GM03348 (cell line): ENCODE measurements at regions not wholly inside any gene's neighbourhood (a gene's known extent, or its start where the extent isn't known, plus 50 kb on each side); places are given as distances from the start of the nearest gene placed in this dataset.

Experiments
- DNase-seq: peaks from one replicate; pipeline ENCODE4 v3.0.0; 2012; ENCODE audit warnings: low spot score

DNA sequence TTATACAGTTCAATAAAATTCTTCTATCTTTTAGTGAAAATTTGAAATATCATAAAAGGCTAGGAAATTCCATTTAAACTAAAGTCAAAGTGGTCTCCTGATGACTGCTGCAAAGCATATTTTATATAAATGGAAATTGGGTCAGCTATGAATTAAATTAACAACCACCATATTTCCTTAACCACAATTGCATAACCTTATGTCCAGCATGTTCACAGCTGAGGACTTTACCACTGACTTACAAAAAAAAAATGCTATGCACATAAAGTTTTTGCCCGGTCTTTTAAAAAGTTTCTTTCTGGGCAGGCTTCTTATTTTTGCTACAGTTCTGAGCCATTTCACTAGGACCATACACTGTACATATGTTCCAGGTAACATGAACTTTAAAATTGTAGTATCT, 208.6 kb upstream of the RGMB start:
- peak; percentile 11 for DNase-seq

DNA sequence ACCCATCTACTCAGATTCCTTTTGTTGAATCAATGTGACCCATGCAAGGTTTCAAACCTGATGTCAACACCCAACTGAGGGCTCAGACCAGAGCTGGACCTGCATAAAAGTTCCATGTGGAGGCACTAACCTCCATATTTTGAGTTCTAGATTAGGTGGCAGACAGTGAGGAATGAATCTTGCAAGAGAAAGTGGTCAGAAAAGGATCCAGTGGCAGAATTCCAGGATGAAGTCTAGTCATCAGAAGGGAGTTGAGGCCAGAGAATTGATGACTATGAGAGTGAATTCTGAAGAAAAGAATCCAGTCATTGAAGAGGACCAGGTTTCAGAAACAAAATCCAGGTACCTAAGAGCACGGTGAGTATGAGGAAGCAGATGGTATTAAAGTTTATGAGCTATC, 205.1 kb upstream of the RGMB start:
- DNase-seq, result peak; percentile 11

DNA sequence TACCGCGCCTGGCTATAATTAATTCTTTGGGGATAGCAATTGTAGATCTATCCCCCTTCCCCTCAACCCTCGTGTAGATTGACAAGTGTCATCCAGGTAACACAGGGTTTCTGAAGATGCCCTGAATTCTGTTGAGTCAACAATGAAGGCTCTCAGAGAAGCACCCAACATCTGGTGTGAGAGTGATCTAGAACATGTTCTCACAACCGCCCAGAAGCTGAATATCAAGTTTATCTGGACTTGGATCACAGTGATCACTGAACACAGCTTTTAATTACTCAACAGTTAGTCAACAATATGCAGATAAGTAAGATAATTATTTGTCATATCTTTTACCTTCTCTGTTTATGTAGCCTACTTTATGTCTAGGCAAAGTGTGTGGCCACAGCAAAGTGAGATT, 204.2 kb upstream of the RGMB start:
- no peak for DNase-seq

DNA sequence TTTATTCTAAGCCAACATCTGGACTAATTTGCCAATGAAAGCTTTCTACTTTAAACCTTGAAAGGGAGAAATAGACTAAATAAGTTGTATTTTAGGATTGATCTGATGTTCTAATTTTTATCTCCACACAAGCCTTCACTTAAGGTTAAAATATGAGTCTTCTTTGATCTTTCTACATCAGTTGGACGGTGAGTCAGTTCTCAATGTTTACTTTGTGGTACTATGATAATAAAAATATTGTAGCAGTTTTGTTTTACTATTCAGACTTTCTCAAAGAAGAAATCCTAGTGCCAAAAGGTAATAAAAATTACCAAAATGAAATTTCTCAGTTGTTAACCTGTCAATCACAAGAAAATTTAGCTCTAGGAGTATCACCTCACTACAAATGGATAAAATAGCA, 203.5 kb upstream of the RGMB start:
- DNase-seq, result peak; percentile 11

DNA sequence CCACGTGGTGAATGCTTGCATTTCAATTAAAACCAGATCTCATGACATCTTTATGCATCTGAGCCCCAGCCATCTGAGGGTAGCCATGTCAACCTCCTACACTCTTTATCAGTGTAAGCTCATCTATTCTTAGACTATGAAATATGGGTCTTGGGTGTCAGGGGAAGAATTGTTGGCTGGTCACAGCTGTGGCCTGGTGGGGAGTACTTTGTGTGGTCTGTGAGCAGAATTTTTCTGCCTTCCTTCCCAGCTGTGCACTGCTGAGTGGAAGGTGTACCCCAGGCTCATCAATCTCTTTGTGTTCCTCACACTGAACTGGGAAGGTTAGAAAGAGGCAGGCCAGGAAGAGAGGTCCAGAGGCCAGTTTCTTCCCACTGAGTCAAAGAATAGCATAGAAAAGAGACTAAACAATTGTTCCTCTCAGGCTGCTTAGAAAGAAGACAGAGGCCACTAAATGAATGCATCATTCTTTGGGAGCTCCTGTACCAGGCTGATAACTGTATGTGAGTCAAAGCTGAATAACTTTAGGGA, 202.7 kb upstream of the RGMB start:
- peak; percentile 10 for DNase-seq

DNA sequence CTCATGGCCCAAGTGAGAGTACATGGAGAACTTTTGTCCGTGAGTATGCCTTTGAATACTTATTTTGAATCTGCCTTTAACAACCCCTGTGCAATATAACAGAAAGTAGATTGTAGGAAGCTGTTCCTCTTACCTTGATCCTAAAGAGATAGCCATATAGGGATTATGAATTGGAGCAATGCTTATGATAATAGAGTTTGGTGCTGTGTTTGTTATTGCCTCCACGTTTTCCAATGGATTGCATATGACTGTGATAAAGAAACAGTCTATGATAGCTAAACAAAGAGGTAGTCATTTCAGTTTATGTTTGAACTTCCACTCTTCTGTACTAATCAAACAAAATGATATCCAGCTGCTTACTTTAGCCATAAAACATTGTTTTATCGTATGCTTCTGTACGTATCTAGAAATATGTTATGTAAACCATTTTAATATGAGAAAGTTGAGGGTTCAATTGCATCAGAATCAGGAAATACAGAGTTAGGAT, 199.6 kb upstream of the RGMB start:
- no peak for DNase-seq

DNA sequence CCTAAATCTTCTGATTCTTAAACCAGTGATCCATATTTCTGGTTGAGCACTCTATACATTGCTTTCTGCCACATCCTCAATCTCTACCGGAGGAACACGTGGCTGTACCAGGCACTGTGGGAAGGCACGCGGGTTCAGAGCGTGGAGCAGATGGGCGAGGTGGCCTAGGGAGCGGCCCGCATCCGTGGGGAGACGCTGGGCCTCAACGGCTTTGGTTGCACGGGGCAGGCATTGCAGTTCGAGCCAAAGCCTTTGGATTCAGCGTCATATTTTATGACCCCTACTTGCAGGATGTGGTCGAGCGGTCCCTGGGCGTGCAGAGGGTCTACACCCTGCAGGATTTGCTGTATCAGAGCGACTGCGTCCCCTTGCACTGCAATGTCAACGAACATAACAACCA, 197.2 kb upstream of the RGMB start:
- no peak for DNase-seq

DNA sequence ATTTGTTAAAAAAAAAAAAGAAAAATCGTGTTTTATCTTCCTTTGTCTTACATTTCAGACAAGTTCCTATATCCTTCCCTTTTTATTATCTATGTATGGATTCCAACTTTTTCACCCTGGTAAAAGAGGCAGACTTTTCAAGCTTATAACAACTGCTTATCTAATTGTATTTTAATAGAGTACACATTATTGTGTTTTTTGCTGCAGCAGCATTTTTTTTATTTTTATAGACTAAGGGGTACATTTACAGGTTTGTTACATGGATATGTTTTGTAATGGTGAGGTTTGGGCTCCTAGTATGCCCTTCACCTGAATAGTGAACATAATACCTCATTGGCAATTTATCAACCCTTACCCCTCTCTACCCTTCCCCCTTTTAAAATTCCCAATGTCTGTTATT, 195.0 kb upstream of the RGMB start:
- no peak for DNase-seq

DNA sequence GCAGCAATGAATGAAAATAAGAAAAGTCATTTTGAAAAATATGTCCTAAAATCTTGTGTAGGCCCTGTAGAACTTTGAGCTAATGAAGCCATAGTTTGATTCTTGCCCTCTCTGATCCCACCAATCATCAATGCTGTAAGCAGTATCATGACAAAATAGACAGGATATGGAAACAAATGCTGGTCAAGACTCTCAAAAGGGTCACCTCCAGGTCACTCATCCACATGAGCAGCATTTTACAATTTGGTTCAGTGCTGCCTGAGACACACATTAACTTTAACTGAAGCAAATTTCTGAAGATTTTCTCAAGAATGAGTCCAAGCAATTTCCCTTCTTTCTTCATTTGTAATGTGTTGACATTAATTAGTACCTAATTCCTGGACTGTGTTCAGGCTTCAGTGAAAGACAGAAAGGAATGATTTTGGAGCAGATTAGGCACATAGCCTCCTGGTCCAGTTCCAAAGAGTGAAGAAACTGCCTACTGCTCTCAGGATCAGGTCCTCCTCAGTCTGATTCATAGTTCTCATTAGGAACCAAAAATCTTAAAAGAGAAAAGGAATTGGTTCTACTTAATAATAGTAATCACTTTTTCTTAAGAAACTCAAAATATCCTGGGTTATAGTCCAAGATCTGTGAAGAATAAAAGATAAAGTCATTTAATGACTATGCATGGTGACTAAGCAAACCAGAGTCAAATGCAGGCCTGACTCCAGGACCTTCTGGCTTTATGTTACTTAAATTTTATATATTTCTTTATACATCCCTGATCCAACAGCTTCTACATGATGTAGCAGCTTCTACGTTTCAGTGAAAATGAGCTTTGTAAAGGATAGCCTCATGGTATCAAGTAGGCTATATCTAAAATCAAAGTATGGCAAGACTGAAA, 192.1 kb upstream of the RGMB start:
- peak; percentile 60 for DNase-seq

DNA sequence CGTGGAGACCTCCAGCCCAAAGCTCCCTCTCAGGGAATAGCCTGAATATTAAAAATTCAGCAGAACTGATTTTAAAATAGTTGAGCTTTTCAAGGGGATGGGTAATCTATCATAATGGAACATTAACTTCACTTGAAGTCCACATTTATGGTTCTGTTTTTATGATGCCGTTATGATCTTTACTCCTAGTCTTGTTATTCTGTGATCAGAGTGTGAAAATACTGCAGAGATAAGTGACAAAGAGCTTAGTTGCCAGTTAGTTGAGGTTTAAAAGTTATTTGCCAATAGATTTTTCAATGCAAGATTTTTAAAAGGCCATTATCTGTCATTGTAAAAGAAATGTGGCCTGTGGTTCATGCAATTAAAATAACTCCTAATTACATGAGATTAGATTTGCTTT, 189.9 kb upstream of the RGMB start:
- DNase-seq, result no peak

DNA sequence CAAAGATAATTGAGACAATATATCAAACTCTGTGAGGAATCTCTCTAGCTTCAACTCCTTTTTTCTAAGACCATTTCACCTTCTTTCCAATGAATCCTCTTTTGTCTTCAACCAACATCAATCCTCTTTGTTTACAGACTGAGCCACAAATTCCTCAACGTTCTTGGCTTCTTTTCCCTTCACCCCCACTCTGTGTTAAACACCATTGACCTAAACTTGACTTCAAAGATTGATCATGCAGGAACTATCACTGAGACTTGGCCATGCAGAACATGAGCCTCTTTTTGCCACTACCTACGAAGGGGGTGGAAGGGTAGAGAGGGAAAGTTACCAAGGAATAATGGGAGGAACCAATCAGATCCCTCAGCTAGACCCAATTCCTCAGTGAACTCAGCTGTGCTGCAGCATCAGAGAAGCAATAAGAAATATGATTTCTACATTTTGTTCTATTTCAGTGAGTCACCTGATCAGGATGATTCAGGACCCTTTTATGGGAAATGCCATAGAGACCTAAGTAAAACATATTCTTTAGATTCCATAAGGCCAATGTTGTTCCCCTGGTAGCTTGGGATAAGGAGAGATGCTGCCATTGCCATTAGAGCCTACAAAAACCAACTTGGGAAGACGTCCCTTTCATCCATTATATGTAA, 187.7 kb upstream of the RGMB start:
- no peak for DNase-seq

DNA sequence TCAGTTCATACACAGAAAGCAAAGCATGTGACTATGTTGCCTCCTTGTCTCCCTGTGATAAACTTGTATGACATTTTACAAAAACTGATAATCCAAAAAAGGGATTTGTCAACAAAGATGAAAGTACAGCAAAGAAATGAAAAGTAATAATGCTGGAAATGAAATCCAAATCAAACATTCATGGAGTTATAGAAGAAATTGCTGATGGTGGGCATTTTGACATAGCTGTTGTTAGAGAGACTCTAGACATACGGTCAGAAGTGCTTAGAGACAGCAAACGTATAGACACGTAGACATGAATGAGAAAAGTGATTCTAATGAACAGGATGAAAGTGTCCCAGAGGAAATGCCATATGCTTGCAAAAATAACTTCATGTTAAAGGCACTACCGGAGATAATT, 186.9 kb upstream of the RGMB start:
- no peak for DNase-seq

DNA sequence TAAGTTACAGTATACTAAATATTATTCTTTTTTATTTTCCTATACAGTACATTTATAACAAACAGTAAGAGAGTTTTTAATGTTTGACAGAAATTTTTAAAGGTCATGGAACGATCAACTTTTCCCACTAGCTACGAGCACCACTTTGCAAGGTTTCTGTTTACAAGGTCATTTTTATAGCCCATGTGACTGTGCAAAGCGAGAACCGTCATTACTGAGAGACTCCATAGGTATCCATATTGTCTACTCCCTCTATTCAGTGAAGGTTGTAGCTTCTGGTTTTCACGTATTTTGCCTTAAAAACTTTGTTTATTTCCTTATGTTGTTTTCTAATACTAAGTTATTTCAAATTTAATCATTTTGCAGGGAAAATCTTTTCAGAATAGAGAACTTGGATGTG, 186.3 kb upstream of the RGMB start:
- DNase-seq, result no peak

DNA sequence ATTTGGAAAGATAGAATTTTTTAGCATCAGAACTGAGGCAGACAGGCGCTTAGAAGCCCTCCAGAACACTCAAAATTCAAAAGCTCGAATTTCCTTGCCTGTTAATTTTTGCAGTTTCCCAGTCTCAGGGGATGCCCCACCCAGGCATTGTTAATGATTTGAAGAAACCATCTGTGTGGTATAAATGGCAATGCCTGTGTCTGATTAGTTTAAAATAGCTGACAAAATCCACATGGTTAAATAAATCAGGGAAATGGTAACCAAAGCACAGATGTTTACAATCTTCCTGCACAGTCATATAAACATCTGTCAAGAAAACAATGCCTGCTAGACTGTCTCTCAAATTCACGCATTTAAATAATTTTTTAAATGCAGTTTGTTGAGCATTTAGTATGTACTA, 185.2 kb upstream of the RGMB start:
- no peak for DNase-seq

DNA sequence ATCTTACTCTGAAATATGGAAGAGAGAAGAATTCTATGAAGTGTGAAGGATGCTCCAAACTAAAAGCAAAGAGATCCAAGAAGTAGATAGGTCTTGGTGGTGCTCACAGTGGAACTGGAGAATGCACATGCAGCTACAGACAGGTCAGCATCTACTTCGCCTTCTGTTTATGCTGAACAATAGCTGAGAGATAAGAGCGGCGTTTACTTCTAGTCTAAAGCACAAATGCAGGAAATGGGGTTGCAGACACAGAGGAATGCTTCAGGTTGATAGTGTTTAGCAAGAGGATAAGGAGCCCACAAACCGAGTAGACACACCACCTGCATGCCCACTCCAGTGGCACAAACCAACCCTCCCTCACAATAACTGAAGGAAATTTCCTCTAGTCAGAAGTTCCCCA, 180.0 kb upstream of the RGMB start:
- DNase-seq, result no peak

DNA sequence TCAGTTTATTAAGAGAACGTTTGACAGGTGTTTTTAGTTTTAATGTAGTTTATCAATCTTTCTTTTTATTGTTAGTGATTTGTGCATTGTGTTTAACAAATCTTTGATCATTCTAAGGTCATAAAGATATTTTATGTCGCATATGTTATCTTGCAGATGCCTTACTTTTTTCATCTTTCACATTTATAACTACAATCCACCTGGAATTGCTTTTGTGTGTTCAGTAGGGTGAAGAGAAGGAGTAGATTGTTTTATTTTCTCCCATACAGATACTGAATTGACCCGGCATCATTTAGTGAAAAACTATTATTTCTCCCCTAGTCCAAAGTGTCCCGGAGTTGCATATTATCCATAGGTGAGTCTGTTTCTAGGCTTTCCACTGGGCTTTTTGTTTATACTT, 179.4 kb upstream of the RGMB start:
- DNase-seq, result no peak

DNA sequence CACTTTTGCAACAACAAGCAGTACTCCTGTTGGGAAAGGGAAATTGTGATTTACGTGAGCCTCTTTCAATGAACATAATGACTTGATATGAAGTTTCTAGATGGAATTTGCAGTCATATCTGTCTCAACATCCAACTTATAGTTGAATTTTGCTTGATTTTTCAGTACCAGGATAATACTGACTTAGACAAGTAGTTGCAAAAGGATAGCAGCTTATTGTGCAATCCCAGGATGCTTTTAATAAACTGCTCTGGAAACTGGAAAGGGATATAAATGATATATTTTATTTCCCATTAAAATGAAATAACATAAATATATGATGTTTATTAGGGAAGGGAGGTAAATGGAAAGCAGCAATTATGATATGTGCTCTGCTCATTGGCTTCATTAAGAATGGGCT, 174.4 kb upstream of the RGMB start:
- peak; percentile 16 for DNase-seq

DNA sequence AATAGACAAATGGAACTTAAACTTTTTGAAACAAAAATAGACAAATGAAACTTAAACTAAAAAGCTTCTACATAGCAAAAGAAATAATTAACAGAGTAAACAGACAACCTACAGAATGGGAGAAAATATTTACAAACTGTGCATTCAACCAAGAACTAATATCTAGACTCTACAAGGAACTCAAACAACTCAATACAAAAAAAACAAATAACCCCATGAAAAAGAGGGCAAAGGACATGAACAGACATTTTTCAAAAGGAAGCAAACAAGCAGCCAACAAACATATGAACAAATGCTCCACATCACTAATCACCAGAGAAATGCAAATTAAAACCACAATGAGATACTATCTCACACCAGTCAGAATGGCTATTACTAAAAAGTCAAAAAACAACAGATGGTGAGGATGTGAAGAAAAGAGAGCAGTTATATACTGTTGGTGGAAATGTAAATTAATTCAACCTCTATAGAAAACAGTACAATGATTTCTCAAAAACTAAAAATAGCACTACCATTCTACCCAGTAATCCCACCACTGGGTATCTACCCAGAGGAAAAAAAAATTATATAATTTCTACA, 170.8 kb upstream of the RGMB start:
- DNase-seq, result no peak

DNA sequence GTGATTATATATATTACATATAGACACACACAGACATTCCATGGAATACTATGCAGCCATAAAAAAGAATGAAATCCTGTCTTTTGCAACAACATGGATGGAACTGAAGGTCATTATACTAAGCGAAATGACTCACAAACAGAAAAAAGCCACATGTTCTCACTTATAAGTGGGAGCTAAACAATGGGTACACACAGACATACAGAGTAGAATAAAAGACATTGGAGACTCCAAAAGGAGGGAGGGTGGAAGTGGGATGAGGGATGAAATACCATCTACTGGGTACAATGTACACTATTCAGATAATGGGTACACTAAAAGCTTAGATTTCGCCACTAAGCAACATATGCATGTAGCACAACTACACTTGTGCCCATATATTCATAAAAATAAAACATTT, 170.0 kb upstream of the RGMB start:
- DNase-seq, result no peak

DNA sequence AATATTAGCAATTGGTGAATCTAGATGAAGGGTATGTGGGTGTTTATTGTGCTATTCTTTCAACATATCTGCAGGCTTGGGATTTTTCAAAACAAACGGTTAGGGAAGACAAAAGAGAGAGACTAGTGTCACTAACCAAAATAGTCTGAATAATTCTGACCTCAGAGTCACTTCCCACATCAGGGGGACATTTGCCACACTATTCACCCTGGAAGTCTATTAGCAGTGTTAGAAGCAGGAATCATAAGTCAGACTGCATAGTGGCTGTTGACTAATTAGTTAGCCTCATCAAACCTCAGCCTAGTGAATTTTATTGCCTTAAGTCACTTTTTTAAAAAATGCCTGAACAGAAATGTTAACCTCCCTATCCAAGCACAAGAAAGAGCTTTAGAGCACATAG, 169.2 kb upstream of the RGMB start:
- no peak for DNase-seq

DNA sequence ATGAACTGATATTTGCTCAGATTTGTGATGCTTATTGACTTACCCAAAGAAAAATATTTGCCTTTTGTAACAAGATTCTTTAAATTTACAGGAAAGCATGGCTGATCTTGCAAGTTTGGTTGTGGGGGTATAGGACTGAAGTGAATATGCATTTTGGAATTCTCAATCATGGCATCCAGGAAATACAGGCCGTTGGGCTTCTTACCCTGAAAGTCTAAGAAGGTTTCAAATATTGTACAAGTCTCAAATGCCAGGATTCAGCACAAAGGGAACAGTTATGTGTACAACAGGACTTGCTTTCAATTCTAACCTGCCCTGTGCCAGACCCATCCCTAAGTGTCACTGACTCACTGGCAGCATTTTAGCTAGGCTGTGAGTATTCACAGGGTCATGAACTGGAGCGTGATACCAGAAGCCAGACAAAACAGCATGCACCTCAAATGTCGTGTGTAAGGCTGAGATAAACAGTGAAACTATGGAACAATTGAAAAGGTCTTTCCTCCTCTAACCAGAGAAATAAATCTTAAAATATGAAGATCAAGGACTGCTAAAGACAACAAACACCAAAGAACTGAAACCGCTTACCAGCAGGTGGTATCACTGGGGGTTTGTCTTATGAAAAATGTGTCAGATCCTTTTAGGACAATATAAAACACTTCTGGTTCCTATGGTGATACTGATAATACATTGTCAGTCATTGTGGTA, 168.6 kb upstream of the RGMB start:
- DNase-seq, result no peak

DNA sequence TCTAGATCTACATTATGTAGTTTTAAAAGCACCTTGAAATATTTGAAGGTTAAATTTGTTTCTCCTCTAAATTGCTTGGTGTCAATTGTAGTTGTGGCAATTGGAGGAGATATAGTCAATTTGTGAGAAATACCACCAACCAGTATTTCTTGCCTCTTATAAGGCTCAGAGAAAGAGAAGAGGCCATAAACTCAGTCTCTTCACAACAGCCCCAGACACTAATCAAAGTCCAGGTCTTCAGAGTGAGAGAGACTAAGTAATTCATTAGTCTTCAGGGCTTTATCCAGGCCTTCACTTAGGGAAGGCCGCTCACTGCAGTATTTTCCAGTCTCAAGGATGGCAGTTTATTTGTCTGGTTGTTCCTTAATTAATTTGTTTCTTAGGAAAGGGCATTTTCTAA, 168.0 kb upstream of the RGMB start:
- no peak for DNase-seq
